ENCODE measurements at regions not wholly inside any gene's neighbourhood (a gene's known extent, or its start where the extent isn't known, plus 50 kb on each side); places are given as distances from the start of the nearest gene placed in this dataset.

DNA sequence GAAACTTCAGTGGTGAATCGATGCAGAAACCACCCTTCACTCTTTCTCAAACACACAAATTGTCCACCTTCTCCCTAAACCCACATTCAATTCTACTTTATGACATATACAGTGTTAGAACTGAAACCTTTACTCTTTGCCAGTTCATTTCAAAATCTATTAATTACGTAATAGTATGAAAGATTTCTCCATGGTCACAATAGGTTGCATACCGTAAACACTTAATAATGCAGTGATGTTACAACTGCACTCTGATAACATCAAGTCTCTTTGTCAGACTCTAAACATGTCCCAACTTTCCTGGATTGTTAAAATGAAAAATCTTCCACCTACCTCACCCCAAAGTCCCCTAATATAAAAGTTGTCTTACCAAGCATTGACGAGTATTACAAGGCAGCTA, 111.8 kb upstream of the PROK2 start:
- Histone ChIP-seq H3K9me3 (ENCODE audit: control insufficient read depth, insufficient read depth, low read length) (no peaks in the 10 kb centered on the region; the same call in 1 of the 2 replicates), H3K9ac (ENCODE audit: low read depth, low read length) (no peak overlapping the region), H3K36me3 (ENCODE audit: insufficient read depth, low read length) (no peaks in the 10 kb centered on the region), H3K4me1 (ENCODE audit: insufficient read depth, low read length) (peaks cover 7% of the 10 kb centered on the region)

- Histone ChIP-seq H3K36me3 (ENCODE audit: insufficient read depth, low read length) (no peaks in the 10 kb centered on the region), H3K9me3 (ENCODE audit: control insufficient read depth, insufficient read depth, low read length) (no peaks in the 10 kb centered on the region), H3K4me1 (ENCODE audit: insufficient read depth, low read length) (peaks cover 7% of the 10 kb centered on the region), H3K9ac (ENCODE audit: low read depth, low read length) (no peak overlapping the region)
Measured at GRCh38 chr3:71893702-71894479, 108.9 kb upstream of the PROK2 start.

GRCh38 chr3:71893122-71893521, 108.2 kb upstream of the PROK2 start:
- no peaks in the 10 kb centered on the region for H3K36me3 ChIP-seq (ENCODE audit: insufficient read depth, low read length)
- H3K9me3 ChIP-seq (ENCODE audit: control insufficient read depth, insufficient read depth, low read length) = no peaks in the 10 kb centered on the region
- H3K4me1 ChIP-seq (ENCODE audit: insufficient read depth, low read length) = peaks cover 7% of the 10 kb centered on the region
- no peak overlapping the region for H3K9ac ChIP-seq (ENCODE audit: low read depth, low read length)

GRCh38 chr3:71891483-71891882, 106.5 kb upstream of the PROK2 start:
- Histone ChIP-seq H3K36me3 (ENCODE audit: insufficient read depth, low read length) (no peaks in the 10 kb centered on the region), H3K9me3 (ENCODE audit: control insufficient read depth, insufficient read depth, low read length) (no peaks in the 10 kb centered on the region), H3K4me1 (ENCODE audit: insufficient read depth, low read length) (peaks cover 7% of the 10 kb centered on the region), H3K9ac (ENCODE audit: low read depth, low read length) (no peak overlapping the region)

GRCh38 chr3:71890356-71890931, 105.5 kb upstream of the PROK2 start:
- H3K4me1 ChIP-seq (ENCODE audit: insufficient read depth, low read length) = peaks cover 13% of the 10 kb centered on the region
- no peak overlapping the region for H3K9ac ChIP-seq (ENCODE audit: low read depth, low read length)
- no peaks in the 10 kb centered on the region for H3K36me3 ChIP-seq (ENCODE audit: insufficient read depth, low read length)
- H3K9me3 ChIP-seq (ENCODE audit: control insufficient read depth, insufficient read depth, low read length) = no peaks in the 10 kb centered on the region

DNA sequence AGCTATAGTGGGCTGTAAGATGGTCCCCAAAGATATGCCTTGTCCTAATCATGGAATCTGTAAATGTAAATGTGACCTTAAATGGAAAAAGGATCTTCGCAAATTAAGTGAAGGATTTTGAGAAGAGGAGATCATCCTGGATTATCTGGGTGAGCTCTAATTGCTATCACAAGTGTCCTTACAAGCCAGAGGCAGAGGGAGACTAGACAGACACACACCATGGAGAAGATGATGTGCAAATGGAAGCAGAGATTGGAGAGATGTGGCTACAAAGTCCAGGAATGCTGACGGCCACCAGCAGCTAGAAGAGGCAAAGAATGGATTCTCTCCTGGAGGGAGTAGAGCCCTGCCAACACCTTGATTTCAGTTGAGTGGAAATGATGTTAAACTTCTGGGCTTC, 102.3 kb upstream of the PROK2 start:
- Histone ChIP-seq H3K36me3 (ENCODE audit: insufficient read depth, low read length) (no peaks in the 10 kb centered on the region), H3K9me3 (ENCODE audit: control insufficient read depth, insufficient read depth, low read length) (no peaks in the 10 kb centered on the region), H3K9ac (ENCODE audit: low read depth, low read length) (no peak overlapping the region), H3K4me1 (ENCODE audit: insufficient read depth, low read length) (peaks cover 12% of the 10 kb centered on the region)

DNA sequence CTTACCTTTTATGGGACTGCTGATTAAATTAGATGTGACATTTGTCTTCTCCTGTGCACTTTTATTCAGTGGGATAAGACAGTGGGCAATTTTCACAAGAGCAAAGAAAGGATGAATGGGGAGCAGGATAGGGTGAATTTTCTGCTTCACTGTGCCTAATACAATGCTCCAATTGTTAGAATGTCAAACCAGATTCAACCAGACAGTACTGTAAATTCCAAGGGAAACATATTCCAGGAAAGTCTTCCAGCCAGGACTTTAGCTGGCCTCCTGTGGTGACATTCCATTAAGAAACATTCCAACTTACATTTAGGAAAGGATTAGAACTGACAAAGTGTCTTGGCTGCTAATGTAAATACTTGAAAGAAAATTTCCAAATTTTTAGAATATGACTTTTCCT, 100.1 kb upstream of the PROK2 start:
- Histone ChIP-seq H3K36me3 (ENCODE audit: insufficient read depth, low read length) (no peaks in the 10 kb centered on the region), H3K9ac (ENCODE audit: low read depth, low read length) (no peak overlapping the region), H3K9me3 (ENCODE audit: control insufficient read depth, insufficient read depth, low read length) (no peaks in the 10 kb centered on the region), H3K4me1 (ENCODE audit: insufficient read depth, low read length) (peaks cover 12% of the 10 kb centered on the region)

DNA sequence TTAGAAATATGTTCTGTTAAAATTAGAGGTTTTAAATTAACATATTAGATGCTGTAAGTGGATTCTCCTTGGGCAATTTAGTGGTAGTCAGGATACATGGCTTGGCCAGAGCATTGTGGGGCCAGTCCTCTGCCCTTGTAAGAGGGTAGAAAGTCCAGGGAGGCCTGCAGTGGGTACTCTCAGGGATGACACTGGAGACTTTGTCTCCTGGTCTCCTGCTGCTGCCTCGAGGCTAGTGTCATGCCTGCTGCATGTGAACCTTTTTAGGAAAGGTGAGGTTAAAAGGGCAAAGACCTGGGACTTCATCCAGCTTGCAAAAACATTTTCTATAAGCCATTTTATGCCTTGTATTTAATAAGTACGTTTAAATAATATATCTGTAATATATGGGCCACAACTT, 96.8 kb upstream of the PROK2 start:
- Histone ChIP-seq H3K9me3 (ENCODE audit: control insufficient read depth, insufficient read depth, low read length) (no peaks in the 10 kb centered on the region), H3K36me3 (ENCODE audit: insufficient read depth, low read length) (no peaks in the 10 kb centered on the region), H3K9ac (ENCODE audit: low read depth, low read length) (no peak overlapping the region), H3K4me1 (ENCODE audit: insufficient read depth, low read length) (peaks cover 32% of the 10 kb centered on the region)

GRCh38 chr3:71881041-71881440, 96.1 kb upstream of the PROK2 start:
- H3K9me3 ChIP-seq (ENCODE audit: control insufficient read depth, insufficient read depth, low read length) = no peaks in the 10 kb centered on the region
- peaks cover 38% of the 10 kb centered on the region for H3K4me1 ChIP-seq (ENCODE audit: insufficient read depth, low read length)
- no peaks in the 10 kb centered on the region for H3K36me3 ChIP-seq (ENCODE audit: insufficient read depth, low read length)
- no peak overlapping the region for H3K9ac ChIP-seq (ENCODE audit: low read depth, low read length)

DNA sequence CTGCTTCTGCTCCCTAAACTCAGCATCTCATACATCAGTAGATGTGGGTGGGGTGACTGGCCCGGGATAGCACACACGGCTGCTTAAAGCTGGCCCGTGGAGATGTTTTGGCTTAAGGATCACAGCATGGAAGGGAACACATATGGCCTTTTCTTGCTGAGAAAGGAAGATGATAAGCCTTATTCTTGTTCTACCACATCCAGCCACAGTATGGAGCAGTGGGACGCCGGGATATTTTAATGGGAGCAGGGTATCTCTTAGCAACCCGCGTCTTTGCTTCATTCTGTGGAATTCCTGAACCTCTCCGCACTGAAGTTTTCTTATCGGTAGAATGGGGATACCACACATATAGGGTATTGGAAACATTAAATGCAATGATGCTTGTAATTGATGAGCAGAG, 94.1 kb upstream of the PROK2 start:
- Histone ChIP-seq H3K9ac (ENCODE audit: low read depth, low read length) (no peak overlapping the region), H3K4me1 (ENCODE audit: insufficient read depth, low read length) (peaks cover 30% of the 10 kb centered on the region), H3K36me3 (ENCODE audit: insufficient read depth, low read length) (no peaks in the 10 kb centered on the region), H3K9me3 (ENCODE audit: control insufficient read depth, insufficient read depth, low read length) (no peaks in the 10 kb centered on the region)

GRCh38 chr3:71876135-71877105, 91.5 kb upstream of the PROK2 start:
- Histone ChIP-seq H3K9me3 (ENCODE audit: control insufficient read depth, insufficient read depth, low read length) (no peaks in the 10 kb centered on the region), H3K4me1 (ENCODE audit: insufficient read depth, low read length) (peaks cover 30% of the 10 kb centered on the region), H3K9ac (ENCODE audit: low read depth, low read length) (no peak overlapping the region), H3K36me3 (ENCODE audit: insufficient read depth, low read length) (no peaks in the 10 kb centered on the region)

- H3K4me1 ChIP-seq (ENCODE audit: insufficient read depth, low read length) = peaks cover 30% of the 10 kb centered on the region
- no peaks in the 10 kb centered on the region for H3K9me3 ChIP-seq (ENCODE audit: control insufficient read depth, insufficient read depth, low read length)
- no peak overlapping the region for H3K9ac ChIP-seq (ENCODE audit: low read depth, low read length)
- no peaks in the 10 kb centered on the region for H3K36me3 ChIP-seq (ENCODE audit: insufficient read depth, low read length)
Measured at GRCh38 chr3:71875461-71875947, 90.6 kb upstream of the PROK2 start.

GRCh38 chr3:71874618-71875017, 89.7 kb upstream of the PROK2 start:
- Histone ChIP-seq H3K36me3 (ENCODE audit: insufficient read depth, low read length) (no peaks in the 10 kb centered on the region), H3K4me1 (ENCODE audit: insufficient read depth, low read length) (peaks cover 30% of the 10 kb centered on the region), H3K9me3 (ENCODE audit: control insufficient read depth, insufficient read depth, low read length) (no peaks in the 10 kb centered on the region), H3K9ac (ENCODE audit: low read depth, low read length) (no peak overlapping the region)

DNA sequence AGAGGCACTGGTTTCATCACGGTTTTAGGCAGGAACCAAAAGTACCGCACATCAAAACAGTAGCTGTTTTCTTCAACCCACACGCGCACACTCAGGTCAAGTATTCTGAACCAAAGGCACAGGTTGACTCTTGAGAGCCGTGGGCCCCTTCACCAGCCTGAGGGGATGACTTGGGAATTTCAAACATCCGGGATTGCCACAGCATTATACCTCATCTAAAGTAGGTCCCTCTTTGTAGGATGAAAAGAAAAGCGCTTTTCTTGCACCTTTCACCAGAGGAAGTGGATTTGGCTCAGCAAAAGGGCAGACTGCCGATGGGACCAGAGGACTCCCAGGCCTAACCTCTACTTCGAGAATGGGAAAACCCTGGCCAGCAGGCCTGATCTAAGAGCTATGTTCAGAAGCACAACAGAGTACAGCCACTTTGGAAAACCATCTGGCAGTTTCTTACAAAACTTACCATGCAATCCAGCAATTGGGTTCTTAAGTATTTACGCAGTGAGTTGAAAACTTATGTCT, 88.2 kb upstream of the PROK2 start:
- no peak overlapping the region for H3K9ac ChIP-seq (ENCODE audit: low read depth, low read length)
- H3K36me3 ChIP-seq (ENCODE audit: insufficient read depth, low read length) = no peaks in the 10 kb centered on the region
- H3K9me3 ChIP-seq (ENCODE audit: control insufficient read depth, insufficient read depth, low read length) = no peaks in the 10 kb centered on the region
- H3K4me1 ChIP-seq (ENCODE audit: insufficient read depth, low read length) = peaks cover 20% of the 10 kb centered on the region
